ENCODE measurements at regions not wholly inside any gene's neighbourhood (a gene's known extent, or its start where the extent isn't known, plus 50 kb on each side); places are given as distances from the start of the nearest gene placed in this dataset.
"Not testable (repeated sequence)": the region's sequence is repeated elsewhere in the genome, so short reads cannot be mapped to it uniquely, and the experiment has no call there.

- Histone ChIP-seq H3K36me3 (no peaks in the 10 kb centered on the region), H3K4me3 (ENCODE audit: low read depth, low read length) (no peak overlapping the region), H3K4me1 (peaks cover 13% of the 10 kb centered on the region; the same call in 1 of the 2 replicates), H3K27me3 (no peaks in the 10 kb centered on the region), H3K9me3 (no peaks in the 10 kb centered on the region)
- no peak for DNase-seq
- TF ChIP-seq CTCF (IDR thresholded peaks at IDR 0.05; ENCODE audit: low read depth, low read length), result no peak
Measured at GRCh38 chr20:40895182-40895581, 133.4 kb upstream of the TOP1 start.

- DNase-seq, result peak; percentile 65
- TF ChIP-seq CTCF (IDR thresholded peaks at IDR 0.05; ENCODE audit: low read depth, low read length), result no peak
- H3K4me1 ChIP-seq, result peaks cover 13% of the 10 kb centered on the region; the same call in 1 of the 2 replicates
- H3K36me3 ChIP-seq, result no peaks in the 10 kb centered on the region
- H3K27me3 ChIP-seq, result no peaks in the 10 kb centered on the region
- H3K4me3 ChIP-seq (ENCODE audit: low read depth, low read length), result no peak overlapping the region
- no peaks in the 10 kb centered on the region for H3K9me3 ChIP-seq
Measured at GRCh38 chr20:40896814-40897700, 131.6 kb upstream of the TOP1 start.

- no peak overlapping the region for H3K4me3 ChIP-seq (ENCODE audit: low read depth, low read length)
- H3K27me3 ChIP-seq, result no peaks in the 10 kb centered on the region
- H3K4me1 ChIP-seq, result peaks cover 13% of the 10 kb centered on the region; the same call in 1 of the 2 replicates
- no peaks in the 10 kb centered on the region for H3K9me3 ChIP-seq
- H3K36me3 ChIP-seq, result no peaks in the 10 kb centered on the region
- DNase-seq, result no peak
- TF ChIP-seq CTCF (IDR thresholded peaks at IDR 0.05; ENCODE audit: low read depth, low read length), result no peak
Measured at GRCh38 chr20:40899344-40899743, 129.3 kb upstream of the TOP1 start.

- H3K27me3 ChIP-seq, result no peaks in the 10 kb centered on the region
- H3K4me3 ChIP-seq (ENCODE audit: low read depth, low read length), result no peak overlapping the region
- no peaks in the 10 kb centered on the region for H3K36me3 ChIP-seq
- H3K4me1 ChIP-seq, result peaks cover 13% of the 10 kb centered on the region; the same call in 1 of the 2 replicates
- no peak for TF ChIP-seq CTCF (IDR thresholded peaks at IDR 0.05; ENCODE audit: low read depth, low read length)
- no peaks in the 10 kb centered on the region for H3K9me3 ChIP-seq
- DNase-seq, result no peak
Measured at GRCh38 chr20:40900666-40901215, 127.9 kb upstream of the TOP1 start.

GRCh38 chr20:40902661-40903060, 126.0 kb upstream of the TOP1 start:
- H3K36me3 ChIP-seq, result no peaks in the 10 kb centered on the region
- TF ChIP-seq CTCF (IDR thresholded peaks at IDR 0.05; ENCODE audit: low read depth, low read length), result no peak
- H3K27me3 ChIP-seq, result no peaks in the 10 kb centered on the region
- no peaks in the 10 kb centered on the region for H3K9me3 ChIP-seq
- peaks cover 5% of the 10 kb centered on the region; the same call in 1 of the 2 replicates for H3K4me1 ChIP-seq
- no peak overlapping the region for H3K4me3 ChIP-seq (ENCODE audit: low read depth, low read length)
- no peak for DNase-seq

GRCh38 chr20:40908309-40908708, 120.3 kb upstream of the TOP1 start:
- Histone ChIP-seq H3K4me3 (ENCODE audit: low read depth, low read length) (no peak overlapping the region), H3K9me3 (no peaks in the 10 kb centered on the region), H3K27me3 (no peaks in the 10 kb centered on the region), H3K4me1 (no peaks in the 10 kb centered on the region), H3K36me3 (no peaks in the 10 kb centered on the region)
- no peak for DNase-seq
- no peak for TF ChIP-seq CTCF (IDR thresholded peaks at IDR 0.05; ENCODE audit: low read depth, low read length)

- not testable (repeated sequence) for DNase-seq; H3K36me3 ChIP-seq; H3K27me3 ChIP-seq; H3K4me3 ChIP-seq (ENCODE audit: low read depth, low read length); H3K4me1 ChIP-seq; H3K9me3 ChIP-seq
Measured at GRCh38 chr20:40909489-40909888, 119.1 kb upstream of the TOP1 start.

GRCh38 chr20:40910436-40910835, 118.2 kb upstream of the TOP1 start:
- not testable (repeated sequence) for H3K36me3 ChIP-seq; H3K27me3 ChIP-seq; H3K9me3 ChIP-seq; H3K4me1 ChIP-seq; DNase-seq; H3K4me3 ChIP-seq (ENCODE audit: low read depth, low read length)

GRCh38 chr20:40911152-40911551, 117.5 kb upstream of the TOP1 start:
- not testable (repeated sequence) for H3K36me3 ChIP-seq; H3K27me3 ChIP-seq; H3K4me1 ChIP-seq; H3K9me3 ChIP-seq; H3K4me3 ChIP-seq (ENCODE audit: low read depth, low read length); DNase-seq
